Endothelial cell of umbilical vein (primary cell): ENCODE measurements at regions not wholly inside any gene's neighbourhood (a gene's known extent, or its start where the extent isn't known, plus 50 kb on each side); places are given as distances from the start of the nearest gene placed in this dataset.

Experiments used
- CTCF ChIP-seq, 2 donors: IDR thresholded peaks; 1 replicate in 1 of 2; 2 replicates in 1 of 2; pipeline ENCODE4 v1.5.1; 2011; ENCODE audit warnings: low read length in 2 of 2, mild to moderate bottlenecking in 2 of 2, moderate library complexity in 2 of 2, control low read depth in 1 of 2, inconsistent platforms in 1 of 2, low read depth in 1 of 2; ENCODE audit not compliant: insufficient read depth in 1 of 2; ENCODE audit errors: extremely low read depth in 1 of 2
- POLR2A ChIP-seq: IDR thresholded peaks from 2 replicates; pipeline ENCODE4 v1.6.1; 2012; ENCODE audit warnings: low read depth, mild to moderate bottlenecking, control low read depth, low read length
- POLR2AphosphoS5 ChIP-seq: IDR thresholded peaks from 2 replicates; pipeline ENCODE4 v1.6.1; 2012; ENCODE audit warnings: low read depth, mild to moderate bottlenecking, control low read depth, low read length, moderate library complexity; ENCODE audit not compliant: insufficient read depth

DNA sequence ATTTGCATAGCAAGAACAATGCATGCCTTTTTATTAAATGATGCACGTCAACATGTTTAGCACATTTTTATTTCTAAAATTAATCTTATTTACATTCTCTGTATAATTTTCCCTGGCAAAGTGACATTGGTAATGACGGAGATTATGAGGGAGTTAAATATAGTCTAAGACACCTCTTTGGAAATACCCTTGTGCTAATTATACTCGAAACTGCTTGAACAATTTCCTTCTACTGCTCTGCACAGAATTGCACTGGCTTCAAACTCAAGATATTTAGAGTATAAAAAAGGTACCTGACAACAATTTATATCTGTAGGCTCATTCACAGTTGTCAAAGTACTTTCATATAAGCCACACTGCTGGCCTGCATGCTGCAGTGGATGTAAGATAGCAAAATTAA lies 602.7 kb downstream of the NXPH1 start:
- TF ChIP-seq CTCF (IDR thresholded peaks at IDR 0.05; ENCODE audit: extremely low read depth in 1 of 2, insufficient read depth in 1 of 2, low read depth in 1 of 2, low read length in 2 of 2) = no peak
- TF ChIP-seq POLR2A = no peak
- no peak for TF ChIP-seq POLR2AphosphoS5
